Spleen (tissue), 11 donors: ENCODE measurements at regions not wholly inside any gene's neighbourhood (a gene's known extent, or its start where the extent isn't known, plus 50 kb on each side); places are given as distances from the start of the nearest gene placed in this dataset.
A peak's percentile ranks its signal among the peaks of the same experiment; 100 is the strongest.

Experiments
- DNase-seq: peaks from one replicate; pipeline ENCODE4 v3.0.0-alpha.2; 2020
- H3K27ac ChIP-seq, 8 donors: fragments of 200-600 bp; sonication (generic) in 7 of 8; 1 replicate in 4 of 8; 2 replicates in 4 of 8; pipeline versions ENCODE4 v1.5.0 to v1.8.0; 2016 to 2021; ENCODE audit warnings: inconsistent platforms in 4 of 8, mild to moderate bottlenecking in 4 of 8, moderate library complexity in 1 of 8
- H3K27me3 ChIP-seq, 7 donors: fragments of 200-600 bp; sonication (generic) in 6 of 7; replicated peaks in 1 of 7; 1 replicate in 4 of 7; 2 replicates in 3 of 7; pipeline versions ENCODE4 v1.5.0 to v1.8.0; 2016 to 2021; ENCODE audit warnings: inconsistent platforms in 3 of 7, mild to moderate bottlenecking in 1 of 7
- H3K36me3 ChIP-seq, 6 donors: fragments of 200-600 bp; sonication (generic) in 5 of 6; 1 replicate in 4 of 6; 2 replicates in 2 of 6; pipeline versions ENCODE4 v1.5.0 to v1.8.0; 2016 to 2021; ENCODE audit warnings: inconsistent platforms in 2 of 6
- H3K4me1 ChIP-seq, 6 donors: fragments of 200-600 bp; sonication (generic) in 5 of 6; 1 replicate in 3 of 6; 2 replicates in 3 of 6; pipeline versions ENCODE4 v1.5.0 to v1.8.0; 2016 to 2021; ENCODE audit warnings: inconsistent platforms in 3 of 6
- H3K4me3 ChIP-seq, 8 donors: fragments of 200-600 bp; sonication (generic) in 7 of 8; 1 replicate in 4 of 8; 2 replicates in 4 of 8; pipeline versions ENCODE4 v1.5.0 to v1.8.0; 2016 to 2021; ENCODE audit warnings: inconsistent platforms in 4 of 8, mild to moderate bottlenecking in 4 of 8, moderate library complexity in 2 of 8
- H3K9me3 ChIP-seq, 8 donors: fragments of 200-600 bp; sonication (generic) in 7 of 8; 1 replicate in 4 of 8; 2 replicates in 4 of 8; pipeline versions ENCODE4 v1.5.0 to v1.8.0; 2016 to 2021; ENCODE audit warnings: inconsistent platforms in 4 of 8
- POLR2A ChIP-seq, 3 donors: fragments of 450-650 bp; IDR thresholded peaks; one replicate each; pipeline ENCODE4 v1.5.1; 2017; ENCODE audit warnings: antibody characterized with exemption in 3 of 3, mild to moderate bottlenecking in 1 of 3
- POLR2AphosphoS5 ChIP-seq, 3 donors: sonication (generic); formaldehyde crosslinking; IDR thresholded peaks; one replicate each; pipeline ENCODE4 v1.5.1; 2017; ENCODE audit warnings: antibody characterized with exemption in 3 of 3
- WGBS, 5 donors: extraction: QIAGEN DNeasy Blood & Tissue Kit in 3 of 5; methylation state at CpG; one replicate each; pipeline versions ENCODE4 v1.1.5 to v1.1.7; 2013 to 2018; 5-methylcytosine and 5-hydroxymethylcytosine counted together
- intact Hi-C: fragments of 100-400 bp; cut with DNase I; formaldehyde crosslinking; loops from one replicate; pipeline ENCODE4 v1.15.0; 2023; ENCODE audit warnings: low total_unique reads
- TF ChIP-seq, protein P1 (sequence below), 11 experiments: fragments of 200-600 bp in 7 of 11; fragments of 450-650 bp in 4 of 11; sonication (generic) in 4 of 11; IDR thresholded peaks in 8 of 11; conservative IDR thresholded peaks in 3 of 11; 1 replicate in 7 of 11; 2 replicates in 4 of 11; pipeline versions ENCODE4 v1.4.0 to v1.8.0; 2016 to 2021; ENCODE audit warnings: antibody characterized with exemption in 11 of 11, inconsistent platforms in 4 of 11, mild to moderate bottlenecking in 1 of 11
- donor health status: healthy with polysubstance abuse.
- donor health status: DM: no; HTN: no; CAD: no; lungs with moderate emphysema.
- donor health status: DM: no; HTN: no; CAD: no.
- donor health status: Bipolar disorder and iron deficiency.
- donor health status: healthy.
- donor health status: DM: no; HTN: no; CAD: no.
- donor health status: DM: yes; HTN: yes; CAD: no.

DNA sequence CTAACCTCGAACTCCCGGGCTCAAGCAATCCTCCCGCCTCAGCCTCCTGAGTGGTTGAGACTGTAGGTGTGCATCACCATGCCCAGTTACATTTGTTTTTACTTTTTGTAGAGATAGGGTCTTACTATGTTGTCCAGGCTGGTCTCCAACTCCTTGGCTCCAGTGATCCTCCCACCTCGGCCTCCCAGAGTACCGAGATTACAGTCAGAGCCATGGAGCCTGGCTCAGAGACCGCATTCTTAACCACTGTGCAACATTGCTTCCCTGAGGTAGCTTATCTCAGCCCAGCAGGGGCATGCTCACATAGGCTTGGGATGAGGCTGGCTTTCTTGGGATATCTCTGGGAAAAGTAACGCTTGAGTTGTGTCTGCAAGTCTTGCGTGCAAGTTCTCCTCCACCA is 99.7 kb downstream of the SPRY4 start:
- 93 to 98% (median 97%) methylated on average over 8 of the region's 8 CpGs for WGBS, 5 donors
- Histone ChIP-seq H3K27me3 (peaks cover 0 to 23% (median 0%) of the 10 kb centered on the region in 7 donors), H3K36me3 (no peaks in the 10 kb centered on the region), H3K4me3 (no peak overlapping the region), H3K27ac (no peak overlapping the region), H3K9me3 (no peaks in the 10 kb centered on the region), H3K4me1 (peaks cover 6 to 41% (median 37%) of the 10 kb centered on the region in 6 donors)
- DNase-seq = no peak
- no peak for TF ChIP-seq POLR2A (IDR thresholded peaks at IDR 0.05)
- no peak for TF ChIP-seq POLR2AphosphoS5 (IDR thresholded peaks at IDR 0.05)
- TF ChIP-seq, protein P1, sequence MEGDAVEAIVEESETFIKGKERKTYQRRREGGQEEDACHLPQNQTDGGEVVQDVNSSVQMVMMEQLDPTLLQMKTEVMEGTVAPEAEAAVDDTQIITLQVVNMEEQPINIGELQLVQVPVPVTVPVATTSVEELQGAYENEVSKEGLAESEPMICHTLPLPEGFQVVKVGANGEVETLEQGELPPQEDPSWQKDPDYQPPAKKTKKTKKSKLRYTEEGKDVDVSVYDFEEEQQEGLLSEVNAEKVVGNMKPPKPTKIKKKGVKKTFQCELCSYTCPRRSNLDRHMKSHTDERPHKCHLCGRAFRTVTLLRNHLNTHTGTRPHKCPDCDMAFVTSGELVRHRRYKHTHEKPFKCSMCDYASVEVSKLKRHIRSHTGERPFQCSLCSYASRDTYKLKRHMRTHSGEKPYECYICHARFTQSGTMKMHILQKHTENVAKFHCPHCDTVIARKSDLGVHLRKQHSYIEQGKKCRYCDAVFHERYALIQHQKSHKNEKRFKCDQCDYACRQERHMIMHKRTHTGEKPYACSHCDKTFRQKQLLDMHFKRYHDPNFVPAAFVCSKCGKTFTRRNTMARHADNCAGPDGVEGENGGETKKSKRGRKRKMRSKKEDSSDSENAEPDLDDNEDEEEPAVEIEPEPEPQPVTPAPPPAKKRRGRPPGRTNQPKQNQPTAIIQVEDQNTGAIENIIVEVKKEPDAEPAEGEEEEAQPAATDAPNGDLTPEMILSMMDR (IDR thresholded peaks at IDR 0.05 in 8 of 11, conservative IDR thresholded peaks at IDR 0.05 in 3 of 11) = no peak
- intact Hi-C loops = no loop called here

GRCh38 chr5:142222866-142223558 is 101.8 kb downstream of the SPRY4 start:
- no peak for DNase-seq
- Histone ChIP-seq H3K27me3 (peaks cover 0 to 17% (median 0%) of the 10 kb centered on the region in 7 donors), H3K4me1 (peaks cover 6 to 41% (median 37%) of the 10 kb centered on the region in 6 donors), H3K27ac (peak overlapping the region in 3 of 8 donors; percentile 16 to 21 (median 19)), H3K4me3 (peak overlapping the region in 1 of 8 donors; percentile 17), H3K36me3 (no peaks in the 10 kb centered on the region), H3K9me3 (no peaks in the 10 kb centered on the region)
- TF ChIP-seq POLR2AphosphoS5 (IDR thresholded peaks at IDR 0.05) (no peak), POLR2A (IDR thresholded peaks at IDR 0.05) (no peak)
- TF ChIP-seq, protein P1 (IDR thresholded peaks at IDR 0.05 in 8 of 11, conservative IDR thresholded peaks at IDR 0.05 in 3 of 11) = no peak
- 61 to 77% (median 64%) methylated on average over 12 of the region's 12 CpGs for WGBS, 5 donors
- intact Hi-C loops = no loop called here

DNA sequence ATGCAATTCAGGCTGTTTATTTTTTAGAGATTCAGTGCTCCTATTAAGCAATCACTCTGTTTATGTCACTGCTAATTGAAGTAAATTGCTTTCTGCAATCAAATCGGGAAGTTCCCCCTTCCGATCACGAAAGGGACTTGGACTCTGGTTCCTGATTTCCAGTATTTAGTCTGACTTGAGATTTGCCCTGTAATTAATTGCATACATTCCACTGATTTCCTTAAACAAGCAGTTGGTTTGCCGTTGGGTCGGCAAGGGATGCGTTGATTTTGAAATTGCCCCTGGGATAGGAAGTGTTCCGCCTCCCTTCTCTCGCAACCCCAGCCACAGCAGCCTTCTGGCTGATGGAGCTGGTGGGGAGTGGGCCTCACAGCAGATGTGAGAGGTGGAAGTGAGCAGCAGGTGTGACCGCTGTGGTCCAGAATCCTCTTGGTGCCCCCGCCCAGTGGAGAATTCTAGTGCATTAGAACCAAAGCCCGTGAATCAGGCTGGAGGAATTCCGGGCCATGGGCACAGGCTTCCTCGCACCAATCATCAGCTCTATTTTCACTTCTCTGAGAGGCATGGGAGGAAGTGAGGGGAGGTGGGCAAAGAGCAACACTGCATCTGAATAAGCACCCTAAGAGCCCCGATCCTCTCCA is 102.5 kb downstream of the SPRY4 start:
- TF ChIP-seq POLR2A (IDR thresholded peaks at IDR 0.05) = no peak
- TF ChIP-seq POLR2AphosphoS5 (IDR thresholded peaks at IDR 0.05) = no peak
- TF ChIP-seq, protein P1 (IDR thresholded peaks at IDR 0.05 in 8 of 11, conservative IDR thresholded peaks at IDR 0.05 in 3 of 11) = no peak
- peak overlapping the region in 3 of 8 donors; percentile 13 to 26 (median 21) for H3K27ac ChIP-seq
- intact Hi-C loops = no loop called here
- no peaks in the 10 kb centered on the region for H3K9me3 ChIP-seq
- DNase-seq = no peak
- WGBS, 5 donors = 36 to 53% (median 43%) methylated on average over 14 of the region's 14 CpGs
- peaks cover 6 to 41% (median 37%) of the 10 kb centered on the region in 6 donors for H3K4me1 ChIP-seq
- peaks cover 0 to 14% (median 0%) of the 10 kb centered on the region in 7 donors for H3K27me3 ChIP-seq
- H3K4me3 ChIP-seq = peak overlapping the region in 1 of 8 donors; percentile 17
- no peaks in the 10 kb centered on the region for H3K36me3 ChIP-seq
